H1 (cell line): ENCODE measurements at regions not wholly inside any gene's neighbourhood (a gene's known extent, or its start where the extent isn't known, plus 50 kb on each side); places are given as distances from the start of the nearest gene placed in this dataset.

Source experiments
- CTCF ChIA-PET: fragments of 300-600 bp; sonication (Branson Sonifier 250); formaldehyde crosslinking; loops from one replicate; lab custom pipeline; 2021; ENCODE audit not compliant: partially characterized antibody; lab: Charles Lee
- POLR2A ChIA-PET: fragments of 300-600 bp; sonication (Branson Sonifier 250); formaldehyde crosslinking; loops from one replicate; lab custom pipeline; 2021; ENCODE audit warnings: inconsistent platforms; ENCODE audit not compliant: partially characterized antibody; lab: Charles Lee
- DNase-seq, 2 experiments: peaks; one replicate each; pipeline versions ENCODE4 v3.0.0 to v3.0.0-alpha.2; 2010 to 2022; ENCODE audit warnings: low spot score in 2 of 2, low read depth in 1 of 2, mixed read lengths in 1 of 2
- FAIRE-seq: peaks from 2 replicates; lab custom pipeline; 2011; peaks lifted over from hg19 to GRCh38; lab: Jason Lieb, UNC
- H2AFZ ChIP-seq: 2 replicates; pipeline ENCODE4 v1.8.1; 2012; ENCODE audit warnings: low read length, inconsistent platforms
- H2AK5ac ChIP-seq: 2 replicates; pipeline ENCODE4 v1.6.1; 2013; ENCODE audit warnings: low read depth, low read length
- H2BK120ac ChIP-seq: replicated peaks from 2 replicates; pipeline ENCODE3; 2013; ENCODE audit warnings: low read depth, low read length, inconsistent platforms
- H2BK12ac ChIP-seq: 2 replicates; pipeline ENCODE4 v1.6.1; 2013; ENCODE audit warnings: low read depth, low read length
- H2BK15ac ChIP-seq: 2 replicates; pipeline ENCODE4 v1.6.1; 2013; ENCODE audit warnings: low read length
- H2BK20ac ChIP-seq: 2 replicates; pipeline ENCODE4 v1.6.1; 2013; ENCODE audit warnings: low read length
- H2BK5ac ChIP-seq: 2 replicates; pipeline ENCODE4 v1.6.1; 2013; ENCODE audit warnings: low read depth, low read length
- H3K14ac ChIP-seq: 2 replicates; pipeline ENCODE4 v1.6.1; 2013; ENCODE audit warnings: inconsistent platforms; ENCODE audit not compliant: insufficient read length
- H3K18ac ChIP-seq: 2 replicates; pipeline ENCODE4 v1.6.1; 2013; ENCODE audit warnings: low read length; ENCODE audit errors: extremely low read depth
- H3K23ac ChIP-seq: 2 replicates; pipeline ENCODE4 v1.6.1; 2013; ENCODE audit warnings: inconsistent platforms; ENCODE audit not compliant: insufficient read length
- H3K23me2 ChIP-seq: 2 replicates; pipeline ENCODE4 v1.6.1; 2013; ENCODE audit warnings: low read depth, low read length
- H3K27ac ChIP-seq: 2 replicates; pipeline ENCODE4 v1.6.1; 2011; ENCODE audit warnings: low read depth, low read length, inconsistent platforms
- H3K27me3 ChIP-seq, 4 experiments: replicated peaks in 1 of 4; 1 replicate in 1 of 4; 2 replicates in 3 of 4; pipeline versions ENCODE4 v1.6.1 to v1.8.1; 2011 to 2013; ENCODE audit warnings: low read length in 3 of 4, mild to moderate bottlenecking in 3 of 4, inconsistent platforms in 2 of 4, mixed read lengths in 2 of 4, moderate library complexity in 1 of 4; ENCODE audit not compliant: control insufficient read depth in 3 of 4, insufficient read depth in 3 of 4; ENCODE audit errors: extremely low read depth in 1 of 4
- H3K36me3 ChIP-seq, 4 experiments: 2 replicates each; pipeline versions ENCODE4 v1.6.1 to v1.8.1; 2011 to 2013; ENCODE audit warnings: mild to moderate bottlenecking in 4 of 4, low read length in 3 of 4, moderate library complexity in 2 of 4, control low read depth in 1 of 4, inconsistent platforms in 1 of 4; ENCODE audit not compliant: insufficient read depth in 4 of 4, control insufficient read depth in 2 of 4
- H3K4ac ChIP-seq: replicated peaks from 2 replicates; pipeline ENCODE3; 2013; ENCODE audit warnings: low read length, low read depth, mixed read lengths, inconsistent platforms; ENCODE audit not compliant: insufficient read length
- H3K4me1 ChIP-seq, 4 experiments: replicated peaks in 1 of 4; 1 replicate in 1 of 4; 2 replicates in 3 of 4; pipeline versions ENCODE4 v1.6.1 to v1.8.1; 2011 to 2013; ENCODE audit warnings: low read length in 3 of 4, inconsistent platforms in 2 of 4, mixed read lengths in 1 of 4; ENCODE audit not compliant: insufficient read depth in 4 of 4, control insufficient read depth in 3 of 4
- H3K4me2 ChIP-seq, 2 experiments: 2 replicates each; pipeline versions ENCODE4 v1.6.1 to v1.8.1; 2011 to 2013; ENCODE audit warnings: low read depth in 2 of 2, low read length in 2 of 2, control low read depth in 1 of 2, inconsistent platforms in 1 of 2, mild to moderate bottlenecking in 1 of 2; ENCODE audit not compliant: insufficient read depth in 1 of 2
- H3K4me3 ChIP-seq, 4 experiments: fragments of 200-600, 300-600 bp in 1 of 4; sonication (generic), shearing (Covaris generic), sonication (Bioruptor Twin) in 1 of 4; 2 replicates each; pipeline versions ENCODE4 v1.5.1 to v1.8.1; 2011 to 2016; ENCODE audit warnings: low read length in 4 of 4, low read depth in 3 of 4, control low read depth in 2 of 4, inconsistent platforms in 2 of 4, mild to moderate bottlenecking in 2 of 4, mixed read lengths in 1 of 4, moderate library complexity in 1 of 4; ENCODE audit not compliant: insufficient read depth in 2 of 4; ENCODE audit errors: extremely low read depth in 1 of 4
- H3K56ac ChIP-seq: replicated peaks from 2 replicates; pipeline ENCODE3; 2013; ENCODE audit warnings: low read depth, mild to moderate bottlenecking, mixed read lengths, low read length, inconsistent platforms; ENCODE audit not compliant: insufficient read length
- H3K79me1 ChIP-seq: 2 replicates; pipeline ENCODE4 v1.6.1; 2013; ENCODE audit warnings: low read depth, low read length, control low read depth
- H3K79me2 ChIP-seq, 2 experiments: 2 replicates each; pipeline versions ENCODE4 v1.6.1 to v1.8.1; 2012 to 2013; ENCODE audit warnings: low read length in 2 of 2, mild to moderate bottlenecking in 2 of 2, inconsistent platforms in 1 of 2; ENCODE audit not compliant: insufficient read depth in 2 of 2, control insufficient read depth in 1 of 2
- H3K9ac ChIP-seq, 4 experiments: replicated peaks in 1 of 4; 1 replicate in 1 of 4; 2 replicates in 3 of 4; pipeline versions ENCODE4 v1.6.1 to v1.8.1; 2011 to 2013; ENCODE audit warnings: low read depth in 3 of 4, low read length in 3 of 4, control low read depth in 2 of 4, mild to moderate bottlenecking in 2 of 4, moderate library complexity in 2 of 4, inconsistent platforms in 1 of 4; ENCODE audit errors: extremely low read depth in 1 of 4
- H3K9me3 ChIP-seq, 2 experiments: 2 replicates each; pipeline versions ENCODE4 v1.6.1 to v1.8.1; 2012 to 2013; ENCODE audit warnings: mild to moderate bottlenecking in 2 of 2, moderate library complexity in 2 of 2, control low read depth in 1 of 2, inconsistent platforms in 1 of 2, low read depth in 1 of 2, low read length in 1 of 2, mixed read lengths in 1 of 2; ENCODE audit not compliant: insufficient read depth in 2 of 2
- H4K20me1 ChIP-seq, 2 experiments: replicated peaks in 1 of 2; 2 replicates each; pipeline versions ENCODE3 to v1.8.1; 2011 to 2013; ENCODE audit warnings: inconsistent platforms in 2 of 2, low read length in 2 of 2, mild to moderate bottlenecking in 1 of 2; ENCODE audit not compliant: insufficient read depth in 2 of 2, control insufficient read depth in 1 of 2
- H4K5ac ChIP-seq: 2 replicates; pipeline ENCODE4 v1.6.1; 2013; ENCODE audit warnings: low read length, low read depth, mixed read lengths, inconsistent platforms; ENCODE audit not compliant: insufficient read length
- H4K8ac ChIP-seq: 2 replicates; pipeline ENCODE4 v1.8.0; 2013; ENCODE audit warnings: mild to moderate bottlenecking, moderate library complexity, low read length, inconsistent platforms; ENCODE audit not compliant: insufficient read depth; ENCODE audit errors: extremely low read depth
- H4K91ac ChIP-seq: replicated peaks from 2 replicates; pipeline ENCODE3; 2013; ENCODE audit warnings: low read length, mixed read lengths, inconsistent platforms; ENCODE audit not compliant: insufficient read length
- ASH2L ChIP-seq: fragments of 200-600, 300-600 bp; sonication (generic); IDR thresholded peaks from one replicate; pipeline ENCODE4 v1.7.1; 2017; ENCODE audit warnings: low read length
- BACH1 ChIP-seq: IDR thresholded peaks from 2 replicates; pipeline ENCODE4 v1.6.1; 2012; ENCODE audit warnings: low read length, improper control_type of control experiment
- CBX5 ChIP-seq: fragments of 300-800, 300-1000 bp; sonication (generic); IDR thresholded peaks from 2 replicates; pipeline ENCODE4 v1.7.1; 2016; ENCODE audit warnings: antibody characterized with exemption, low read length, low read depth
- CHD1 ChIP-seq: IDR thresholded peaks from 2 replicates; pipeline ENCODE4 v1.6.1; 2012; ENCODE audit warnings: low read depth, low read length, improper control_type of control experiment
- EGR1 ChIP-seq: IDR thresholded peaks from 2 replicates; pipeline ENCODE4 v1.6.1; 2011; ENCODE audit warnings: low read depth, low read length, borderline replicate concordance
- FOSL1 ChIP-seq: IDR thresholded peaks from 2 replicates; pipeline ENCODE4 v1.6.1; 2011; ENCODE audit warnings: mild to moderate bottlenecking, low read depth, low read length, moderate library complexity; ENCODE audit not compliant: insufficient read depth
- KDM5A ChIP-seq: fragments of 200-600 bp; IDR thresholded peaks from 2 replicates; pipeline ENCODE4 v1.7.1; 2012; ENCODE audit warnings: mild to moderate bottlenecking, low read length, inconsistent platforms, mixed read lengths
- NANOG ChIP-seq: IDR thresholded peaks from 2 replicates; pipeline ENCODE4 v1.6.1; 2011; ENCODE audit warnings: low read length, low read depth, mild to moderate bottlenecking, inconsistent platforms; ENCODE audit not compliant: insufficient read depth, poor library complexity, severe bottlenecking
- PHF8 ChIP-seq: fragments of 200-600 bp; sonication (generic); conservative IDR thresholded peaks from 2 replicates; pipeline ENCODE4 v1.7.1; 2012; ENCODE audit warnings: low read depth, mild to moderate bottlenecking, inconsistent platforms, low read length, moderate library complexity
- RBBP5 ChIP-seq: IDR thresholded peaks from 2 replicates; pipeline ENCODE4 v1.7.1; 2012; ENCODE audit warnings: low read depth, mild to moderate bottlenecking, inconsistent platforms, low read length, moderate library complexity, borderline replicate concordance
- SIN3A ChIP-seq, 2 experiments: IDR thresholded peaks in 1 of 2; conservative IDR thresholded peaks in 1 of 2; 2 replicates each; pipeline ENCODE4 v1.6.1; 2011 to 2012; ENCODE audit warnings: low read length in 2 of 2, improper control_type of control experiment in 1 of 2, low read depth in 1 of 2, mild to moderate bottlenecking in 1 of 2
- TAF7 ChIP-seq: optimal IDR thresholded peaks from 2 replicates; pipeline ENCODE3; 2011; ENCODE audit warnings: low read depth, mild to moderate bottlenecking, inconsistent platforms, low read length, moderate library complexity, borderline replicate concordance
- TBP ChIP-seq: IDR thresholded peaks from 2 replicates; pipeline ENCODE4 v1.6.1; 2011; ENCODE audit warnings: low read depth, low read length, improper control_type of control experiment
- TEAD4 ChIP-seq: IDR thresholded peaks from 2 replicates; pipeline ENCODE4 v1.6.1; 2012; ENCODE audit warnings: low read depth, low read length, inconsistent platforms, mixed read lengths
- WGBS, 2 experiments: shearing (Covaris generic) in 1 of 2; methylation state at CpG; one replicate each; pipeline versions ENCODE4 v1.1.6 to v1.1.7; 2013 to 2015; ENCODE audit warnings: low lambda C conversion rate in 2 of 2, mixed read lengths in 2 of 2, inconsistent platforms in 1 of 2, low coverage in 1 of 2, missing lambda C conversion rate in 1 of 2; ENCODE audit not compliant: insufficient replicate concordance in 2 of 2, insufficient coverage in 1 of 2, insufficient read length in 1 of 2; ENCODE audit errors: extremely low coverage in 1 of 2, missing lambda C conversion rate in 1 of 2; 5-methylcytosine and 5-hydroxymethylcytosine counted together

DNA sequence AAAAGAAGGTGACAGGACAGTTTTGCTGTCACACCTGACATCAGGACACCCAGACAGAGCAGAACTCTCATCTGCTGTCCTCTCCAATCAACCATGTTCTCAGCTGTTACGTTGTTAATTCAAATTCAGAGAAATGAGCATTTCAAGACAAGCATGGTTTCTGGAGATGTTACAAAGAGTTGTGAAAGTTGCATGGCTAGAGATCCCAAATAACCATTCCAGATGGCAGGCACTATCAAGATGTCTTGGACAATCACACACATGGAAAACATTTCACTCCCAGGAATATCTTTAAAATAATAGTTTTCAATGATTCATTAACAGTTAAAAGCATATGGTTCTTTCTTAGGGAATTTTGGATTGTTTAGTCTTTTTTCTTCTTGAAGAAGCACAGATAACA is 533.1 kb downstream of the AGTPBP1 start:
- Histone ChIP-seq H2AK5ac (no peak overlapping the region), H2BK20ac (no peak overlapping the region), H2BK5ac (no peak overlapping the region), H3K27ac (no peak overlapping the region), H3K36me3 (no peaks in the 10 kb centered on the region), H4K91ac (no peak overlapping the region), H2BK15ac (no peak overlapping the region), H3K9ac (no peak overlapping the region), H2BK12ac (no peak overlapping the region), H3K79me2 (peaks cover 0 to 2% of the 10 kb centered on the region in 2 experiments; a peak in 1 of 4 replicates), H3K79me1 (no peaks in the 10 kb centered on the region; the same call in 1 of the 2 replicates), H2AFZ (no peak overlapping the region), H3K4me3 (no peak overlapping the region), H3K4me1 (peaks cover under 1 to 4% (median 3%) of the 10 kb centered on the region in 4 experiments; a peak in 3 of 7 replicates), H4K20me1 (no peaks in the 10 kb centered on the region), H3K27me3 (no peaks in the 10 kb centered on the region), H4K5ac (no peak overlapping the region), H3K56ac (no peak overlapping the region), H3K4me2 (no peak overlapping the region), H3K4ac (no peak overlapping the region), H4K8ac (no peak overlapping the region), H3K23ac (no peak overlapping the region), H3K14ac (no peak overlapping the region), H3K9me3 (0 out of 4 replicates have a peak, but pooled peaks cover 0 to 6% of the 10 kb centered on the region in 2 experiments), H3K23me2 (no peaks in the 10 kb centered on the region), H3K18ac (no peak overlapping the region), H2BK120ac (no peak overlapping the region)
- TF ChIP-seq EGR1: no peak
- TF ChIP-seq SIN3A (conservative IDR thresholded peaks at IDR 0.05 in 1 of 2, IDR thresholded peaks at IDR 0.05 in 1 of 2; ENCODE audit: low read depth in 1 of 2, low read length in 2 of 2): no peak
- TF ChIP-seq BACH1: no peak
- no peak for TF ChIP-seq KDM5A
- no peak for TF ChIP-seq CHD1
- TF ChIP-seq TEAD4: no peak
- TF ChIP-seq PHF8: no peak
- TF ChIP-seq NANOG: no peak
- no peak for TF ChIP-seq FOSL1
- no peak for TF ChIP-seq CBX5
- TF ChIP-seq TBP: no peak
- no peak for TF ChIP-seq RBBP5
- TF ChIP-seq ASH2L: no peak
- no peak for TF ChIP-seq TAF7
- POLR2A ChIA-PET: no interaction called here
- DNase-seq (no peak), FAIRE-seq (no peak)
- CTCF ChIA-PET: interaction anchor here (0.7 kb wide), 1 partner anchor 126 kb away, joined by 3 read pairs; no protein-coding TSS in a partner anchor
- 82% methylated on average over 1 of the region's 1 CpG; no CpG with 5 or more reads in 1 of the 2 experiments for WGBS, 2 experiments
